ENCODE measurements at regions not wholly inside any gene's neighbourhood (a gene's known extent, or its start where the extent isn't known, plus 50 kb on each side); places are given as distances from the start of the nearest gene placed in this dataset.

- no peak for DNase-seq
Observed at GRCh38 chr15:39095218-39095879, 485.5 kb upstream of the THBS1 start.

- no peak for DNase-seq
Observed at GRCh38 chr15:39096608-39097205, 484.2 kb upstream of the THBS1 start.

GRCh38 chr15:39099524-39099923 lies 481.4 kb upstream of the THBS1 start:
- no peak for DNase-seq

- DNase-seq: no peak
Observed at GRCh38 chr15:39100106-39100660, 480.7 kb upstream of the THBS1 start.

- DNase-seq: no peak
Observed at GRCh38 chr15:39102431-39102830, 478.4 kb upstream of the THBS1 start.

GRCh38 chr15:39106950-39107349 lies 473.9 kb upstream of the THBS1 start:
- DNase-seq: no peak

- no peak for DNase-seq
Observed at GRCh38 chr15:39108021-39108420, 472.9 kb upstream of the THBS1 start.

- DNase-seq: no peak
Observed at GRCh38 chr15:39110336-39110735, 470.5 kb upstream of the THBS1 start.

GRCh38 chr15:39110746-39111145 lies 470.1 kb upstream of the THBS1 start:
- no peak for DNase-seq

- no peak for DNase-seq
Observed at GRCh38 chr15:39113741-39114140, 467.1 kb upstream of the THBS1 start.

- no peak for DNase-seq
Observed at GRCh38 chr15:39114690-39115378, 466.0 kb upstream of the THBS1 start.

- DNase-seq: no peak
Observed at GRCh38 chr15:39115379-39116057, 465.4 kb upstream of the THBS1 start.

- DNase-seq: no peak
Observed at GRCh38 chr15:39118510-39118909, 462.4 kb upstream of the THBS1 start.

GRCh38 chr15:39124155-39124552 lies 456.7 kb upstream of the THBS1 start:
- no peak for DNase-seq

GRCh38 chr15:39124553-39125171 lies 456.2 kb upstream of the THBS1 start:
- DNase-seq: no peak

- no peak for DNase-seq
Observed at GRCh38 chr15:39125226-39125625, 455.7 kb upstream of the THBS1 start.

- no peak for DNase-seq
Observed at GRCh38 chr15:39125904-39126303, 455.0 kb upstream of the THBS1 start.

- DNase-seq: no peak
Observed at GRCh38 chr15:39127151-39127790, 453.6 kb upstream of the THBS1 start.

GRCh38 chr15:39127925-39128617 lies 452.8 kb upstream of the THBS1 start:
- no peak for DNase-seq

- DNase-seq: no peak
Observed at GRCh38 chr15:39128746-39129145, 452.1 kb upstream of the THBS1 start.

- no peak for DNase-seq
Observed at GRCh38 chr15:39130556-39131379, 450.1 kb upstream of the THBS1 start.

All from SIG-M5 (cell line).